Astrocyte of the hippocampus (primary cell): ENCODE measurements at regions not wholly inside any gene's neighbourhood (a gene's known extent, or its start where the extent isn't known, plus 50 kb on each side); places are given as distances from the start of the nearest gene placed in this dataset.

Experiments used
- DNase-seq: peaks from one replicate; pipeline ENCODE4 v3.0.0; 2011; ENCODE audit warnings: low read depth, low spot score

DNA sequence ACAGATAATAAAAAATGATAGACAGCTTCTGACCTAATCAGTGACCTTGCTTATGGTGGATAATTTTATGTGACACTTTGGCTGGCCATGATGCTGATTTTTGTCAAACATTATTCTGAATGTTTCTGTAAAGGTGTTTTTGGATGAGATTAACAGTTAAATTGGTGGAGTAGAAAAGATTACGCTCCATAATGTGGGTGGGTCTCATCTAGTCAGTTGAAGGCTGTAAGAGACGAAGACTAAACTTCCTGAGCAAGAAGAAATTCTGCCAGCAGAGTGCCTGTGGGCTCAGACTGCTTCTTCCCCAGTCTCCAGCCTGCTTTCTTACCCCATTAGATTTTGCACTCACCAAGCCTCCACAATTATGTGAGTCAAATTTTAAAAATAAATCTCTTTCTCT, 214.9 kb upstream of the ITGA4 start:
- DNase-seq: no peak

DNA sequence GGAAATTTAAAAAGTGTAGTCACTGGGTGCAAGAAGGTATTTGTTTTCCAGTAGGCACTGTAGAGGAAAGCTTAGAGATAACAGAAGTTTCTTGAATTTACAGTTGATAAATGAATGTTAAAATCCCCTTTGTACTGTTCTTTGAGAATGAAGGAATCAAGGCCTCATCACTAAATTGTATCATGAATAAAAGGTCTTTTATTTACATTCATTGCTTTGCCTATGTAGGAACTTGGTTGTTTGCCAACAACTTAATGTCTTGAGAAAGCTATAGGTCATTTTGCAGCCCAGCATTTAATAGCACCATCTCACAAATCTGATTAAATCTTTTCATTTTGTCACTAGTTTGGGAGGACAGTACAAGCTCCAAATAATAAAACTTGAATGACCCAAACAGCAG, 213.9 kb upstream of the ITGA4 start:
- DNase-seq: no peak

DNA sequence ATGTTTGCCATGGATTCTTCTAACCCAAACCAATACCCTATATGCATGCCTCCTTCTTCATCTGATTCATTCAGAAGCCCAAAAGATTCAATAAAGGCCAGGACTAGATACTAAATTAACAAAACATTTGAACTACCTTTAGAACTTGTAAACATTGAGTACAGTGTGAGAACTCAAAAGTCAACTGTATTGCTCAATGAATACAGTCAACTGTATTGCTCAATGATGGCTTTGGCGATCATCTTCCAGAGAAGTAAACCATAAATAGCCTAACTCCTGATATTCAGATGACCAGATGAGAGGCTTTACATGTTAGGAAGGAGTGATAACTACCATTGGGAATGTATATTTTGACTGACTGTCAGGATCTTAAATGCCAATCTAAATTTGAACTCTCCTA, 206.5 kb upstream of the ITGA4 start:
- DNase-seq: no peak

DNA sequence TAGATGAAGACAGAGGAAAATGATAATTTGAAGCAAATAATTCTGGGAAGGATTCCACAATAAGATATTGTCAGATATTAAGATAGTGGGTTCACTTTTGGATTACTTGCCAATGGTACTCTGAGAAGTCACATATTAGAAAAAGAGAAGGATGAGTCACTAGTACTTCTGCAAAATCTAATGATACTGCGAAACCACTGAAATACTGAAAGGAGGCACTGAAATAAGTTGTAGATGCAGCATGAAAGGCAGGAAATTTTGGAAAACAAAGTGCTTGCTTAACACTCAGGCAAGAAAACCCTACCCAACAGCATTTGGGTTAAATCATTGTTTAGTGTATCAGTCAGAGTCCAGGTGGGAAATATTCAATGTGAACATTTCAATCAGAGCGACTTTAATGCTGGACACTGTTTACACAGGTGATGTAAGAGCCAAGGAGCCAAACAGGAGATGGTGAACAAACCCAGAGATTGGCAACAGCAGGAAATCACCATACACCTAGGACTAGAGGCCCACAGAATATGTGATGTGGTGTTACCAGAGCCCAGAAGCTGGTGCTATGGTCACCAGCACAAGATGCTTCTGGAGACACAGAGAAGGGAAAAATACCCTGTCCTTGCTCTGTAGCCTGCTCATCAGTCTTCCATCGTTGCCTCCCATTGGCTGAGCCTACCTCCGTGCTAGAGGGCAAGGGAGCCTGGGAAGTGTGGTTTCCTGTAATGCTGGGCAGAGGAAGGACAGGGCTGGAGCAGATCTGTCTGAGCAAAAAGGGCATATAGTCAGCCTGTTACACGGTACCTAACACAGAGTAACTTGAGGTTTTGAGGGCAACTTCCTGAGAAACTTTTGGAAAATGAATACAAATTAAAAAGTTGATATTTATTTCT, 204.7 kb upstream of the ITGA4 start:
- DNase-seq: no peak

DNA sequence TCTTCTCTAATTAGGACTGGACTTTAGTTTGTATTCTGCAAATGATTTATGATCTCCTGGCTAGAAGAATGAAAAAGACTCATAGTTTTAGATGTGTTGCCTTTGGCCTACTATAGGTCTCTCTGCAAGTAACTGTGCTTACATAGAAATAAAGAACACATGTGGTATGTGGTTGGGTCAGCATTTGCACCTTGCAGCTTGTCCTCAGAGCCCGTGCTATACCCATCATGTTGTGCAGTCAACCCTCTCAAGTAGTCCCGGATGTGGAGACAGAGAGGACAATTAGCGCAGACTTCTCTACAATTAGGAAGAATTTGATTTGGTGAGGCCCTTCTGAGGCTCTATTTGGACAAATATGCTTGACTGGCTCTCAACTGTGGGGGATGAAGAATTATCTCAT, 203.7 kb upstream of the ITGA4 start:
- no peak for DNase-seq

DNA sequence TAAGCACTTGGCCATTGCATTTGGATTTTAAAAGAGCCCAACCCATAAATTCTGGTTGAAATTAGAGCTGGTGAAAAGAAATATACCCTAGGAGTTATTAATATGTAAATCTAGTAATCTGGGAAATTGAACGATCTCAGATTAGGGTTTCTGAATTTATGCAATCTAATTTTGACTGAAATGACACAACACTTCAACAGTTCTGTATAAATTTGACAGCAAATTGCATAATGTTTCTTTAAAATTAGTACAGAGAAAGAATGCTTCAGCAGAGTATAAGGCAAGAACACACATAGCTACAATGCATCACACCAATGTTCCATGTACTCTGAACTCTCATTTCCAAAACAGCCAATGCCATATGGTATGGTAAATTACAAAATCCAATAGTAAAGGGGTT, 201.5 kb upstream of the ITGA4 start:
- DNase-seq: no peak

DNA sequence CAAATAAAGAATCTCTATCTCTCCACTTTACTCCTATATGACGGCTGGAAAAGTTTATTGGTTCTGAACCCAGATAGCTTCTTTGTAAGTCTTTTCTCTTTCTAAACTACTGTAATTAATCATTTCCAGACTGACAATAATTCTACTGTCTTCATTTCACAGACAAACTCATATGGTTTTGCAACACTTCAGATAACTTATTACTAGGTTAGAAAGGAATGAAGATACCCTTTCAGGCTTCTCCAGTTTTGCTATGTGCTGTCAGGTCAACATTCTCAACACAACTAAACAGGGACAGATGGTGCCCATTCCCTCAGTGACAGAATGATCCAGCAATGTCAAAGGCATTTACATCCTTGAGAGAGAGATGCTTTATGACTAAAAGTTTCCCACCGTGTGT, 198.5 kb upstream of the ITGA4 start:
- DNase-seq: peak; percentile 47

DNA sequence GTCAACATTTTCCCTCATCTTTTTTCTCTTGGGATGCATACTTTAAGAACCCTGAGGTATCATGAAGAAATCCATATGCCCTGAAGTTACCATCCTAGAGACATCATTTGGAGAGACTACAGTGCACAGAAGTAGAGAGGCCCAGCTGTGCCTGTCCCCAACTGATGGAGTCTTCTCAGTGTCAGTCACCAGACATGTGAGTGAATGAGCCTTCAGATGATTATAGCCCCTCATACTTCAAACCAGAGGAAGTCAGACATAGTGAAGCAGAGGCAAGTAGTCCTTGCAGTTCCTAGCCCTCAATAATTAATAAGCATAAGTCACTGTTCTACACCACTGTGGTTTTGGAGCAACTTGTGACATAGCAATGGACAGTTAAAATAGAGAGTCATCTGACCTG, 194.4 kb upstream of the ITGA4 start:
- no peak for DNase-seq

DNA sequence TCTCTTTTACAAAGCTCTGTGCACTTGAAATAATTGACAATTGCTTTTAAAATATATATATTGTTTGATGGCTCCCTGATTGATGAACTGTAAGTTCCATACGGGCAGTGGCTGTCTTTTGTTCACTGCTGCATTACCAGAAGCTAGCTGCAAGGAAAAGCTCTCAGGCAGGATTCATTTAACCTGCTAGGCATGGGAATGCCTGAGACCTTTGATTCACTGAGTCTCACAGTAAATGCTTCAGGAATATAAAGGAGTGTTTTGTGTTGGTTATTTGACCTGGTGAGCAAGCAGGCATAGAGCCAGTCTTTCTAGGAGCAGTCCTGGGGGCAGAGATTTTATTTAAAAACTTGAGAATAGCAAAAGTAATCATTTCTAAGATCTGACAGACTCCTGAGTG, 193.2 kb upstream of the ITGA4 start:
- peak; percentile 37 for DNase-seq

DNA sequence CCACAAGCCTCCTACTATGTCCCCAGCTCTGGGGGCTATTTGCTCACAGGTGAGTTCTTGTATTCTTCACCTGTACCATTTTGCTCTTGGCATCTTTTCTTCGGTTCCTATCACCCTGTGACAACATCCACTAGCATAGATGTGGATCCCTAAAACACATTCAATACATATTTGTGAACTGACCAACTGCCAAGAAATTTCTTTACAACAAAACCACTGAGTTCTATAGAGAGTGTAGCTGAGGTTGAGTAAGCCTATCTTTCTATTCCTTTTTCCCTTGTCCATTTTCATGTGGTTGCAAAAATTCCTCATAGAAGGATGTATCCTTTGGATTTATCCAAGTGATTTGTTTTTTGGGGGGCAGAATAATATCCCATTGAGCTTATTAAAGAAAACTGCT, 192.7 kb upstream of the ITGA4 start:
- DNase-seq: peak; percentile 10

DNA sequence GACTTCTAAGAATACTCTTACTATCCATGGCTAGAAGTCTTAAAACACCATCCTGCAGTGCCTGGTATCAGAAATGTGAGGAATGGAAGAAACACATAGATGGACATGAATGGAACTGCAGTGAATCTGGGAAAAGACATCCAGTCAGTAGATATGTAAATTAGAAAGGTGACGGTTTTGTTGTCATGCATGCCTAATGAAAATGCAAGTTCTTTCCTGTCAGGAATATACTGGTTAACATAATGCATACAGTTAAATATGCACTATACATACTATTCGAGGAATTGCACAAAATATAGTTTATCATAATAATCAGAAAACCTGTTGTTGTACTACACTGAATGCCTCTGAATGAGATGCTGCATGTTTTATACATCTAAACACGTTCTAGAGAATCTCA, 190.6 kb upstream of the ITGA4 start:
- no peak for DNase-seq

DNA sequence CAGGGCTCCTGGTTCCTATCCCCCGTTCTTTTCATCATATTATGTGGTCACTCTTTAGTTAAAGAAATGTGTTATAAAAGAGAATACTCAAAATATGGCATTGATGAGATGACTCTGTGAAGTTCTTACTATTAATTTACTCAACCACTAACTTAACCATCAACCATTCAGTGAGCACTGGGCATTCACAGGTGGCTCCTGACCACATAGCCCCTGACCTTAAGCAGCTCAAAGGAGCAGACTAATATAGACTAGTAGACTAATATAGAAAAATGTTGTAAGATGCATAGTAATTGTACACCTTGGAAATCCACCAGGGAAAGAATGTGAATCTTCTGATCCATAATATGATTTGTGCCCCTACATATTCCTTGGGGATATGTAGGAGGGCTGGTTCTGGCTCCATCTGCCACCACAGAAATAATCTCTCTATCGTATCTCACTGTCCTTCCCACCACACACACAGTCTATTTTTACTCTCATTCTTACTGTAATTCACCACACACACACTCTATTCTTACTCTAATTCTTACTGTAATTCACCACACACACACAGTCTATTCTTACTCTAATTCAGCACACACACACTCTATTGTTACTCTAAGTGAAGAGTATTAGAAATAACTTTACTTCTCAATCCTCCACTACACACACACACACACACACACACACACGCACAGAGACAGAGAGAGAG, 188.9 kb upstream of the ITGA4 start:
- DNase-seq: no peak

DNA sequence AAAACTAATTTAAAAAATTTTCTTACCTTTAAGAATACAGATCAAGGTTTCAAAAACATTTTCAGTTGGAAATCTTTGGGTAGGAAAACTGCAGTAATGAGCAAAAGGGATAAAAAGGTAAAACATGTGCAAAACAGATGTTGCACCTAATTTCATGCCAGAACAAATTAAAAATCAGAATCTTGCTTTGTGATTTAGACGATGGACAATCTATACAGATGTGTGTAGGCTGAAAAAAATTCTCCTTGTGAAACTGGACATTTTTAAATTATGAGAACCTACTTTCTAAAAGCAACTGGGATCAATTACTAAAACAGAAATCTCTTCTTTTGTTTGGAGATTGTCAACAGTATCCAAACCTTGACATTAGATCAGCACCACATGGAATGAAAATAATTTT, 183.2 kb upstream of the ITGA4 start:
- DNase-seq: no peak

DNA sequence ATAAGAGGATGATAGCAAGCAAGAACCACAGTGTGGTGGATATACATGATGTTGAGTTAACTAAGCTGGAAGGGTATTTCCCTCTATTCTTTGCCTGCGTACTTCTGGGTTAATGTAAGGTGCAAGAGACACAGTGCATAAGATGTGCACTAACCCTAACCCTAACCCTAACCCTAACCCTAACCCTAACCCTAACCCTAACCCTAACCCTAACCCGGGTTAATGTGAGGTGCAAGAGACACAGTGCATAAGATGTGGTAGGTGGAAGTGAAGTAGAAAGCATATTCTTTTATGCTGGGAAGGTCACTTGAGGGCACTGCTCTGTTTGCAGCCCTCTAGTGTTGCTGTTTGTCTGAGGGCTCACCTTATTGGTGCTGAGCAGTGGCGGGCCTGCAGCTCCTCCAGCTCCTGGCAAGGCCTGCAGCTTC, 181.5 kb upstream of the ITGA4 start:
- no peak for DNase-seq

DNA sequence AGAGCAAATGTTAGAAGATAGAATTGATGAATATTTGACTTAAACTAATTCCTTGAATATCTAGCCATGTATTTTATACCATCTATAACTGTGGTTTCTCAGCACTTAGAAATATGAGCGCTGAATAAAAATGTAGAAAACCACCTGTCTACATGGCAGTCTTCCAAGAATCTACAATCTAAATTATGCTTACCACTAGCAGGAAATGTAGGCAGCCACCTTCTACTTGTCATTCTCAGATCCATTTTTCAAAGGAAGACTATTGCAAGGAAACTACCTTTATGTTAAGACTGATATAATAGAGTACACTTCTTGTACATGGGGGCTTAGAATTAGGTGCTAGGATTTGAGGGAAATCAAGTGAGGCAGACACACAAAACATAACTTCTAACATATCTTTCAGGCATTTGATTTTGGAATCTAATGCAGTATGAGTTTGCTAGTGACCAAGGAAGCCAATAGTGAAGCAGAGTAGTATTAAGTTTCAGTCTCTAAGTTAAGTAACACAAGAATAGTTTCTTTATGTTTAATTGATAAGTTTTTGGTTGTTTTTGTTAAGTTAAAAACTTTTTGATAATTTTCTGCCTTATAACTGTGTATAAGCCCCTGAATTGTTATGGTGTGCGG, 175.9 kb upstream of the ITGA4 start:
- DNase-seq: peak; percentile 8

DNA sequence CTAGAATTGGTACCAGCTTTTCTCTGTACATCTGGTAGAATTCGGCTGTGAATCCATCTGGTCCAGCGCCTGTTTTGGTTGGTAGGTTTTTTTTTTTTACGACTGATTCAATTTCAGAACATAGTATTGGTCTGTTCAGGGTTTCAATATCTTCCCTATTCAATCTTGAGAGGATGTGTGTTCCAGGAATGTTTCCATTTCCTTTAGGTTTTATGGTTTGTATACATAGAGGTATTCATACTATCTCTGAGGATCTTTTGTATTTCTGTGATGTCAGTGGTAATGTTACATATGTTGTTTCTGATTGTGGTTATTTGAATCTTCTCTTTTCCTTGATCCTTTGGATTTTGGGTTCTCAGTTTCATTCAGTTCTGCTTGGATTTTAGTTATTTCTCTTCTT, 172.1 kb upstream of the ITGA4 start:
- no peak for DNase-seq

DNA sequence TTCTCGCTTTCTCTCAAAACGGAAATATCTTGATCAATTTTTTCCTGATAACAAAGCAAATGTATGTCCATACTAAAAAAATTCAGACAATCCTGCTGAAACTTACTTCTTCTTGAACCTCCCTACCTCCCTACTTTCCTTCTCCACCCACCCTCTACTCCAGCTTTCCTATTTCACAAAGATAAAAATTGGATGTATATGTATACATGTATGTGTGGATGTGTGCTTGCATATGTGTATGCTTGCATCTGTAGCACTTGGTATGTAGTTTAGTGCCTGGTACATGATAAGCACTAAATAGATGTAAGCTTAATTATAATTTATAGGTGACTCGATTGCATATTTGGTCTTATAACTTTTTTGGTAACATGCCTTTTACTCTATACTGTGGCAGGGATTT, 167.5 kb upstream of the ITGA4 start:
- no peak for DNase-seq

DNA sequence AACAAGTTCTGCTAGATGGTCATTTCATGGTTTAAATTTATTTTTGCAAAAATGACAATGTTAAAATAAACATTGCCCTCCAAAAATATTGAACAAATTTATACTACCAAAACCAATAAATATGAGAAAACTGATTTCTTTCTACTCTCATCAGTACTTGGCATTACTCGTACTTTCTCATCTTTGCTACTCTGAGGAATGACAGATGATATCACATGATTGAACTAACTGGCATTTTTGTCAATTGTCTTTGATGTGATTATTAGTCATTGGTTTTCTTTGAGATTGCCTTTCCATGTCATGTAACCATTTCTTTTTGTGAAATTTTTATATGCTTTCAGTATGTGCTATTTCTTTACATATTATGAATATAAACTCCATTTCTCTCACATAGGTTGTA, 167.0 kb upstream of the ITGA4 start:
- no peak for DNase-seq

DNA sequence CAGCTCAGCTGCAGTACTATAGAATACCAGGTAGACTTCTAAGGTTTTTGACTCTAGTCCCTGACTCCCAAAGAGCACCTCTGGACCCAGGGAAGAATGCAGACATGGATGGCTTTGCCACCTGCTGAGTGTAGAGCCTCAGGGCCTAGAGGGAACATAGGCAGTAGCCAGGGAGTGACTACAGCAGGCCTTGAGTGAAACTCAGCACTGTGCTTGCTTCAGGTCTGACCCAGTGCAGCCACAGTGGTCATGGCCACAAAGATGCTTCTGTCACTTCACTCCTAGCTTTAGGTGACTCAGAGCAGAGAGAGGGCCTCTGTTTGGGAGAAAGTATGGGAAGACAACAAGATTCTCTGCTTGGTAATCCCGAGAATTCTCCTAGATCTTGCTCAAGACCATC, 162.2 kb upstream of the ITGA4 start:
- no peak for DNase-seq

DNA sequence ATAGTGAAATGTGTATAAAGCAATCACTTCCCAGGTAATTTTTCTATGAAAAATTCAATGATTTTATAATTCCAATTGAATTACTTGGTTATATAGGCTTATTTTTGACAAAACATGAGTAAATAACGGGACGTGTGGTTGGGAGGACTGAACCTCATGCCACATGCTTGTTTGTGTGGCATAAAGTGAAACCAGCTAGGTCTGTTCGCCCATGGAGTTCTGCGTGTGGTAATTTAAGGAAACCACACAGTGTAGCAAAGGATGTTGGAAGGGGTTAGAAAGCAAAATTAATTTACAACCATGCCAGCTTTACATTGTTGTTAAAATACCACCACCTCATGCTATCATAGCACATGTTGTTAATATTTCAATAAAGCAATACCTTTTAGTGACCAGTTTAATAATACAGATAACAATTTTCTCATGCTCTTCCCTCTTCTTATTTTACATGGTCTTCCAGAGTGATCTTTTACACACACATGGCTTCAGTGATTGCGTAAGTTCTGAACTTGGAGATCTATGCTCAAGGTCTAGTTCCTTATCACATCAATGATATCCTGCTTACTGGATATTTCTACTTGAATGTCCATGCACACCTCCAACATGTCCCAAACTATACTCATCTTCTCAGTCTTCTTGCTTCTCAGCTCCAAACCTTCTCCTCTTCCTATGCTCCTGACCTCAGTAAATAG, 156.4 kb upstream of the ITGA4 start:
- DNase-seq: no peak

DNA sequence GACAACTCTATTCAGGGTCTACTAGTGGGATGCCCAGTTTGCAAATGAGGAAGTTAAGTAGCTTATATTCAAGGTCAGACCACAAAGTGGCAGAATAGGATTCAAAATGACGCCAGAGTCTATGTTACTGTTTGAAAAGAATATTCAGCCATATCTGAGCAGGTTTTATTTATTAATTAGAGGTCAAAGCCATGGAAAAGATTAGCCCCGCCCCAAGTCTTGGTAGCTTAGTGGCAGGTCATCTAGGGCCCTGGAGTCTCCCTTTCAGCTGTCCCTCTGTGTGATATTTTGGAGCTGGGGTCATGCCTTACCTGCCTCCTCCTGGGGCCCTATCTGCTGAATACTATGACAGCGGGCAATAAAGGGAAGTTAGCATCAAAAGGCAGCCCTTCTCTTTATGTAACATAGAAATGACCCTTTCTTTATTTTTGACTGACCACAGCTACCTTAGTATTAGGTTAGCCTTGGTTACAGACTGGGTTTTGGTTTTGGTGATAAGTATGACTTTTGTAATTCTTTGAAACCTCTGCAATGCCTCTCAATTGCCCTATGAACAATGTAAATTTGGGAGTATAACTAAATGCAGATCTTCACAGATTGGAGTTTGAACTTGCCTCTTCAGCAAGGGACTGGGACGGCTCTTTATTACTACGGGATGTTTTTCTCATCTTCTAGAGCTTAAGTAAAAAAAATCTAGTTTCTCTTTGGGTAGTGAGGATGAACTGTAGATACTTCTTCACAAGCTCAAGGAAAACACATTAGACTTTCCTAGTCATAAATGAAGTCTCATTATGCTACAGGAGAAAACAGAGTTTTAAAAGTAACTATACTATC, 153.0 kb upstream of the ITGA4 start:
- DNase-seq: no peak
